Neural crest cell (in vitro differentiated cells): ENCODE measurements at regions not wholly inside any gene's neighbourhood (a gene's known extent, or its start where the extent isn't known, plus 50 kb on each side); places are given as distances from the start of the nearest gene placed in this dataset.

Experiments used
- DNase-seq: peaks from one replicate; pipeline ENCODE4 v3.0.0; 2021; ENCODE audit warnings: low read depth, mixed read lengths, low spot score
- H3K27ac Mint-ChIP-seq: one replicate; pipeline ENCODE4 v1.8.0; 2021; ENCODE audit warnings: mild to moderate bottlenecking, mixed read lengths; ENCODE audit not compliant: unreplicated experiment
- H3K27me3 Mint-ChIP-seq: 2 replicates; pipeline ENCODE4 v1.8.0; 2021; ENCODE audit warnings: low read depth, mild to moderate bottlenecking, mixed read lengths
- H3K36me3 Mint-ChIP-seq: 2 replicates; pipeline ENCODE4 v1.8.0; 2021; ENCODE audit warnings: low read depth, mild to moderate bottlenecking, mixed read lengths
- H3K4me1 Mint-ChIP-seq: 2 replicates; pipeline ENCODE4 v1.8.0; 2021; ENCODE audit warnings: mixed read lengths
- H3K4me3 Mint-ChIP-seq: one replicate; pipeline ENCODE4 v1.8.0; 2021; ENCODE audit warnings: mild to moderate bottlenecking, mixed read lengths
- H3K9me3 Mint-ChIP-seq: 2 replicates; pipeline ENCODE4 v1.8.0; 2021; ENCODE audit warnings: mixed read lengths
- TF ChIP-seq, protein P1 (sequence below): fragments of 200-600 bp; sonication (generic); conservative IDR thresholded peaks from 2 replicates; pipeline ENCODE4 v1.5.0; 2021; ENCODE audit warnings: antibody characterized with exemption, mild to moderate bottlenecking

DNA sequence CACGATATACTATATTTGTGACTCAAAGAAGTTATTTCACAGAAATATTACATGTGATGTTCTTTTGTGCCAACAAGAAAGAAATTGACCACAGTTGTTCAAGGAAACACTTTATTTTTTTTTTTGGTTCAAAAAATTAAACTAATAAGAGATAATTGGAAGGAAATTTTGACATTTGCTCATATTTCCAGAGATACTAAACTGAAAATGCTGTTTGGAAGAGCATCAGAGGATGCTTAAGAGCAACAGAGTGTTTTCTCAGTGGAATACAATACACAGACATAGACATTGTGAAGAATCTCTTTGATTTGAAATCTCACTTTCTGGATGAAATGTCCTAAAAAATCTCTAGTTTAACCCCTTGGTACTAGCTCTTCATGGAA is 760.4 kb upstream of the CXADR start:
- peaks cover 6% of the 10 kb centered on the region for H3K4me1 Mint-ChIP-seq
- no peak overlapping the region for H3K4me3 Mint-ChIP-seq
- peaks cover 5% of the 10 kb centered on the region for H3K9me3 Mint-ChIP-seq
- no peak overlapping the region for H3K27ac Mint-ChIP-seq
- TF ChIP-seq, protein P1, sequence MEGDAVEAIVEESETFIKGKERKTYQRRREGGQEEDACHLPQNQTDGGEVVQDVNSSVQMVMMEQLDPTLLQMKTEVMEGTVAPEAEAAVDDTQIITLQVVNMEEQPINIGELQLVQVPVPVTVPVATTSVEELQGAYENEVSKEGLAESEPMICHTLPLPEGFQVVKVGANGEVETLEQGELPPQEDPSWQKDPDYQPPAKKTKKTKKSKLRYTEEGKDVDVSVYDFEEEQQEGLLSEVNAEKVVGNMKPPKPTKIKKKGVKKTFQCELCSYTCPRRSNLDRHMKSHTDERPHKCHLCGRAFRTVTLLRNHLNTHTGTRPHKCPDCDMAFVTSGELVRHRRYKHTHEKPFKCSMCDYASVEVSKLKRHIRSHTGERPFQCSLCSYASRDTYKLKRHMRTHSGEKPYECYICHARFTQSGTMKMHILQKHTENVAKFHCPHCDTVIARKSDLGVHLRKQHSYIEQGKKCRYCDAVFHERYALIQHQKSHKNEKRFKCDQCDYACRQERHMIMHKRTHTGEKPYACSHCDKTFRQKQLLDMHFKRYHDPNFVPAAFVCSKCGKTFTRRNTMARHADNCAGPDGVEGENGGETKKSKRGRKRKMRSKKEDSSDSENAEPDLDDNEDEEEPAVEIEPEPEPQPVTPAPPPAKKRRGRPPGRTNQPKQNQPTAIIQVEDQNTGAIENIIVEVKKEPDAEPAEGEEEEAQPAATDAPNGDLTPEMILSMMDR, result no peak
- no peaks in the 10 kb centered on the region for H3K27me3 Mint-ChIP-seq
- no peaks in the 10 kb centered on the region for H3K36me3 Mint-ChIP-seq
- DNase-seq, result no peak

DNA sequence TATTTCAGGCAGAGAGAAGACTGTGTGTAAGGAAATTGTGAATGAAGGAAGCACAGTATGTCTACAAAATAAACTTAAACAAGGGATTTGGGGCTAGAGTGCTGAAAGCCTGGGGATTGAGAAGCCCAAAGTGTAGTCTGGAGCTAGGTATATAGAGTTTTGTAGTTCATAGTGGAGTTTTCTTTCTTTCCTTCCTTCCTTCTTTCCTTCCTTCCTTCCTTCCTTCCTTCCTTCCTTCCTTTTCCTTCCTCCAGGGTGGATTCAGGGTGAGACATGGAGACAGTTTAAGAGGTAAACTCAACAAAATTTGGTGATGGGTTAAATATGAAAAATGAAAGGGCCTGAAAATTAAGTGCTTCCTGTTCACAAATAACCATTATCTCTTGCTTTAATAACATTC is 757.8 kb upstream of the CXADR start:
- TF ChIP-seq, protein P1, result no peak

DNA sequence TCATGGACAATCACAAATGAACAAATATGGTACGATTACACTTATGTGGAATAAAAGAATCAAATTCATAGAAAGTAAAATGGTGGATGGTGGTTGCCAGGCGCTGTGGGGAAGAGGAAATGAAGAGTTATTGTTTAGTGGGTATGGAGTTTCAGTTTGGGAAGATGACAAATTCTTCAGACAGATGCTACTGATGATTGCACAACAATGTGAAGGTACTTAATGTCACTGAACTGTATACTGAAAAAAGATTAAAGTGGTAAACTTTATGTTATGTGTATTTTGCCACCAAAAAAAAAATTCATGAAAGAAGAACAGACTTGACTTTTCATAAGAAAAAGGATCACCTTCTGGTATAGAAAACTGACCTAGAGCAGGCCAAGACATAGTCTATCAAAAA is 745.6 kb upstream of the CXADR start:
- no peak overlapping the region for H3K4me3 Mint-ChIP-seq
- TF ChIP-seq, protein P1, result no peak
- H3K27me3 Mint-ChIP-seq, result no peaks in the 10 kb centered on the region
- DNase-seq, result no peak
- H3K4me1 Mint-ChIP-seq, result no peaks in the 10 kb centered on the region
- H3K36me3 Mint-ChIP-seq, result no peaks in the 10 kb centered on the region
- H3K27ac Mint-ChIP-seq, result no peak overlapping the region
- H3K9me3 Mint-ChIP-seq, result peaks cover 6% of the 10 kb centered on the region

More for the DNA sequence above, 757.8 kb upstream of the CXADR start:
- Mint-ChIP-seq H3K4me1 (peaks cover 6% of the 10 kb centered on the region), H3K9me3 (peaks cover 5% of the 10 kb centered on the region), H3K36me3 (no peaks in the 10 kb centered on the region), H3K27ac (no peak overlapping the region), H3K4me3 (no peak overlapping the region), H3K27me3 (no peaks in the 10 kb centered on the region)
- no peak for DNase-seq

DNA sequence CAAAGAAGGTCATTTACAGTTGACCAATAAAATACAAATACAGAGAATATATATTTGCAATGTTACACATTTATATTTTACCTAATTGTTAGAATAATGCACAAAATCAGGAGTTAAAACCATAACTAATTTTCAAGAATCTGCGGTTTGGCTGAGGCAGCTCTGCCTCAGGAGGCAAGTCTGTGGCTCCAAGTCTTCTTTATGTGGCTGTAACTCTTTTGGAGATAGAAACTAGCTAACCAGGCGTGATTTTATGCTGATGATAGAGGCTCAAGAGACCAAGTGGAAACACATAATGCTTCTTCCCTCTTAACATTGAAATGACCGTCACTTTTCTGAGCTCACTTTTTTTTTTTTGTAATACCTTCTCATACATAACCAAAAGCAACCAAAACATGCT is 744.7 kb upstream of the CXADR start:
- no peaks in the 10 kb centered on the region for H3K4me1 Mint-ChIP-seq
- H3K9me3 Mint-ChIP-seq, result peaks cover 4% of the 10 kb centered on the region
- TF ChIP-seq, protein P1, result no peak
- H3K36me3 Mint-ChIP-seq, result no peaks in the 10 kb centered on the region
- no peak overlapping the region for H3K27ac Mint-ChIP-seq
- DNase-seq, result no peak
- H3K27me3 Mint-ChIP-seq, result no peaks in the 10 kb centered on the region
- H3K4me3 Mint-ChIP-seq, result no peak overlapping the region

DNA sequence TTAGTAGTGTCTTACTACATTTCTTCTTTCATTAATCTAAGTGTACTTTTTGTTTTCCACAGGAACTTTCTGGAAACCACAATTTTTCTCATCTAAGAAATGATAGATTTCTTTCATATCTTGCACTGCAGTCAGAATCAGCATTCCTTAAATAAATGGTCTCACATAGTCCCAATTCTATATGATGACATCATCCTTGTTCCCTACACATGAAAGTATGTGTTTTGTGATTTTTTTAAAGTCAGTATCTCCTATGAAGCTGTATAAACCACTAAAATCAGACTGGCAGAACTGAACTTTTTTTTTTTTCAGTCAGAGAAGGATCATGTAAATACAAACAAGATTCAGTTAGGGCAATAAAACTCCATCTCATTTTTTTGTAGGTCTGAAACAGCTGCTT is 742.6 kb upstream of the CXADR start:
- Mint-ChIP-seq H3K27me3 (no peaks in the 10 kb centered on the region), H3K27ac (no peak overlapping the region), H3K9me3 (no peaks in the 10 kb centered on the region), H3K4me3 (no peak overlapping the region), H3K36me3 (no peaks in the 10 kb centered on the region), H3K4me1 (peaks cover 6% of the 10 kb centered on the region)
- TF ChIP-seq, protein P1, result no peak
- no peak for DNase-seq

DNA sequence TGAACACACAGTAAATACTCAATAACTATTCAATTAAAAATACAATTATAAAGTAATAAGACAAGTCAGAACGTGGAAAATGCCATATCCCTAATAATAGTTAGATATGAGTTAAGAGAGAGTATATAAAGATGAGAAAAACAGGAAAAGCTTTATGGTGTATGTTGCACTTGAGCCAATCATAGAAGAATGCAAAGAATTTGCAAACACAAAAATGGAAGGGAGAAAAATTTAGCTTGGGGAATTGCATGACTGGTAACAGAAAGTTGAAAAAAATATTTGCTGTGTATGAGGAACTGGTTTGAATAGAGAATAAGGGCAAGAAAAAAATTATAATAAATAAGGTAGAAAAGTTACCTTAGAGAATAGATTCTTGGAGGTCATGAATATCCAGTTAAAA is 739.6 kb upstream of the CXADR start:
- Mint-ChIP-seq H3K27ac (no peak overlapping the region), H3K36me3 (no peaks in the 10 kb centered on the region), H3K27me3 (no peaks in the 10 kb centered on the region), H3K4me1 (peaks cover 8% of the 10 kb centered on the region), H3K4me3 (no peak overlapping the region), H3K9me3 (no peaks in the 10 kb centered on the region)
- no peak for DNase-seq
- TF ChIP-seq, protein P1, result no peak
